HT1080 (cell line): ENCODE measurements at regions not wholly inside any gene's neighbourhood (a gene's known extent, or its start where the extent isn't known, plus 50 kb on each side); places are given as distances from the start of the nearest gene placed in this dataset.

Experiments
- DNase-seq: peaks from one replicate; pipeline ENCODE4 v3.0.0-alpha.2; 2015; ENCODE audit warnings: low read depth

DNA sequence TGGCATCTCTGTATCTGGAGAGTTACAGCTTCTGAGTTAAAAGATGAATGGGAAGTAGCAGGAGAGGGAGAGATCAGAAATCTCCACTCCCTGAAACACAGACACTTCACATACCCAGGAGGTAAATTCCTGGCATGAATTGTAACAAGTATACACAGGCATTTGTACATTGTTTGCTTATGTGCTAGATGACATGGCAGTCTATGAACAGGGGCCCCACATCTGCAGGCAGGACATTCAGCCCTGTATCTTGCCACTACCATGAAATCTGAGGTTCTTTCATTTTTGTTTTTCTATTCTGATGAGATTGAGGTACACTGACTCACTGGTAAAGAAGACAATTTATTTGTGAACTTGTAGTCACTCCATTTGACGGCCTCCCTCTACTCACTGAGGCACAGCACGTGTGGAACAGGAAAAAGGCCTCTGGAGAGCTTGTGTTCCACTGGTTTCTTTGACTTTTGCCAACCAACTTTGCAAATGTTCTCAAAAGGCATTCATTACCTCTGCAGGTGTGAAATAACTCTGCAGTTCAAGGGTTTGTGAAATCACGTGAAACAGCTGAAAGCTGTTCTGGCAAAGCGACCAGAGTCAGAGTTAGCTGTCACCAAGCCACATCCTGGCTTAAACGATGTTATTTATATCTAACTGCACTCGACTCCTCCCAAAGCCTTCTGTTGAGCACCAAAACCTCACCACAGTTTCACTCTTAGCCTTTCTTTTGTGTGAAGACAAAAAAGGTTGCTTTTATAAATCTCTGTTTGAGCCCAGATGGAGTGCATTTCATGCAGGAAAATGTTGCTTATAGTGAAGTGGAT is 401.3 kb upstream of the CFAP20DC start:
- peak; percentile 43 for DNase-seq

GRCh38 chr3:59450437-59450836 is 400.6 kb upstream of the CFAP20DC start:
- no peak for DNase-seq

- no peak for DNase-seq
Observed at GRCh38 chr3:59446775-59447465, 397.1 kb upstream of the CFAP20DC start.

DNA sequence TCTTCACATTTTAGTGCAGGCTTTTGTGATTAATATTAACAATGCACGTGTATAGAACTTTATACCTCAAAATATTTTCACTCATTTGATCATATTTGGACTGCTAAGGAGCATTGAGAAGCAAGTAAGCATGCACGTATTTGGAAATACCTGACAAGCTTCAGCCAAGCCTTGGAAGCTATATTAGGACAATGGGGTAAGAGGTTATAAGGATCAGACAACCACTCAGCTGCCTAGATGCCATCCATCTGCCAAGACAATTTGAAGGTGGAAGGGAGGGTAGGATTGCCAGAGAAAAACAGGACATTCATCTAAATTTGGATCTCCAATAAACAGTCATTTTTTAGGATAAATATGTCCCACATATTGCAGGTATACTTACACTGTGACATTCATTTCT is 394.9 kb upstream of the CFAP20DC start:
- DNase-seq = no peak

DNA sequence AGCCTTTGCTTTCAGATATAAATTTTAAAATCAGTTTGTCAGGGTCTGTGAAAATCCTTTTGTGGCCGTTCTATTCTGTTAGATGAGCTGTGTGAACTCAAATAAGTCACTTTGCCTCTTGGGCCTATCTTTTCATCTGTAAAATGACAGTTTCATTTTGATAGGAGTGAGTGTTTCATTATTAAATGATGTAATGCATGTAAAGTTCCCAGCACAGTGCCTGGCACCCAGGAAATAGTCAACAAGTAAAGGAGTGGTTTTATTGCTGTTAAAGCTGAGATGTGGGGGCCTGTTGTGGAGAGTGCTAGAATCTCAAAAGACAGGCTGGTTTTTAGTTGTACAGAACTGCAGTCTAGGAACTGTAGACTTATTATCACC is 394.5 kb upstream of the CFAP20DC start:
- DNase-seq = no peak

- no peak for DNase-seq
Observed at GRCh38 chr3:59443618-59444293, 393.9 kb upstream of the CFAP20DC start.

GRCh38 chr3:59442046-59442445 is 392.2 kb upstream of the CFAP20DC start:
- DNase-seq = no peak

- DNase-seq = no peak
Observed at GRCh38 chr3:59440285-59441028, 390.6 kb upstream of the CFAP20DC start.

DNA sequence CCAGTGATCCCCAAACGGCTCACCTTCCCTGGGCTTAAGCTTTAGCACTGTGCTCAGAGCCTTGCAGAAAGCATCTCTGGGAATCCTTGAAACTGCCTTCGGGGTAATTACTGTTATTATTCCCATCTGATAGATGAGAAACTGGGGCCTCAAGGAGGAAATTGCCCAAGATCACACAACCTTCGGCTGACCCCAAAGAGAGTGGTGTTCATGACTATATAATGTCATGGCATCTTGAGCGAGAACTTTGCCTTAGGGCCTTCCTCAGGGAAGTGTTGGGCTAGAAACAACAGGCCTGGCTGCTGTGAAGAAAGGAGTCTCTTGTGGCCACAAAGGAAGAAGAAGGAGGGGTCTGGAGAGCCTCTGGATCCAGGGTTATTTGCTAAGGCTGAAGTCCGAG is 388.7 kb upstream of the CFAP20DC start:
- no peak for DNase-seq

- no peak for DNase-seq
Observed at GRCh38 chr3:59436164-59436958, 386.5 kb upstream of the CFAP20DC start.

GRCh38 chr3:59433546-59433945 is 383.7 kb upstream of the CFAP20DC start:
- DNase-seq = no peak

GRCh38 chr3:59432665-59433064 is 382.8 kb upstream of the CFAP20DC start:
- DNase-seq = peak; percentile 31

- no peak for DNase-seq
Observed at GRCh38 chr3:59430341-59430740, 380.5 kb upstream of the CFAP20DC start.

GRCh38 chr3:59429198-59429597 is 379.4 kb upstream of the CFAP20DC start:
- DNase-seq = no peak

DNA sequence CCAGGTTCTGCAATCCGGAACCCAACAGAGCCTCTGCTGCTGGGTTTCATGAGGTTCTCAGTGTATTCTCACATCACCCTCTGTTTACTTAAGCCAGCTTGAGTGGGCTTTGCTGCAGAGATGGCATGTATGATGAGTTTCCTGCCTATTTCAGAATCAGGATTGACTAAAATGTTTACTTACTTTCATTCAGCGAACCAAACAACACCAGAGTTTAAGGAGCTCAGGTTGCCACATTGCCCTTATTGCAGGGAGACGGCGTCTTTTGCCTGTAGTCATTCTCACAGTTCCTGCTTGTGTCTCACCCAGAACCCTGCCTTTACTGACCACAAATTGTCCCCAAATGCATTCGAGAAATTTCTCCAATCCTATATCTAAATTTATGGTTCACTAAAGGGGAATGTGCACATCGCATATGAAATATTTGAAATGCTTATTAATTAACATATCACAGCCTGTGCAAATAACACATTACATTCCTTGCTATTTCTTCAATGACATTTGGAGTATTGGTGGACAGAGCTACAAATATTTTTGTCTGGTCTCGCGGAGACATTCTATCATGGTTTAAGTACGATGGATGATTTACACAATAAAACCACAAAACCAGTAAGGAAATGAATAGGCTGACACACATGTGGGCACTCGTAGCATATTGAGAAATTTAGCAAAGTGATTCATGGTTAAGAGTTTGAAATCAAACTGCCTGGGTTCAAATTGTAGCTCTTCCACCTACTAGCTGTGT is 377.2 kb upstream of the CFAP20DC start:
- peak; percentile 86 for DNase-seq

DNA sequence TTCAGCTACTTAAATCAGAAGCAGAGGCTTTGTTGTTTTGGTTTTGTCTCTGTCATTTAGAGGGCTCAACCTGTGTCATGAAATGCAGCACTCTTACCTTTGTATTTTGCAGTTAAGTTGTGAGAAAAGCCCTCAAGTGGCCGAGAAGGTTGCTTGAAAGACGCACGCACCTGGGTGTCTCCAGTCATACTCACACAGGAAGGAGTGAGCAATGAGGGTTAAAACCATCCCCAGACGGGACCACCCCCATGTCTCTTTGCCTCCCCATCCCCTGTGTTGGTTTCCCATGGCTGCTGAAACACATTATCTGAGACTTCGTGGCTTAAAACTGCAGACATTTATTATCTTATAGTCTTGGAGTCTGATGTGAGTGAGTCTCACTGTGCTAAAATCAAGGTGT is 376.1 kb upstream of the CFAP20DC start:
- no peak for DNase-seq

- peak; percentile 13 for DNase-seq
Observed at GRCh38 chr3:59425371-59425770, 375.5 kb upstream of the CFAP20DC start.

DNA sequence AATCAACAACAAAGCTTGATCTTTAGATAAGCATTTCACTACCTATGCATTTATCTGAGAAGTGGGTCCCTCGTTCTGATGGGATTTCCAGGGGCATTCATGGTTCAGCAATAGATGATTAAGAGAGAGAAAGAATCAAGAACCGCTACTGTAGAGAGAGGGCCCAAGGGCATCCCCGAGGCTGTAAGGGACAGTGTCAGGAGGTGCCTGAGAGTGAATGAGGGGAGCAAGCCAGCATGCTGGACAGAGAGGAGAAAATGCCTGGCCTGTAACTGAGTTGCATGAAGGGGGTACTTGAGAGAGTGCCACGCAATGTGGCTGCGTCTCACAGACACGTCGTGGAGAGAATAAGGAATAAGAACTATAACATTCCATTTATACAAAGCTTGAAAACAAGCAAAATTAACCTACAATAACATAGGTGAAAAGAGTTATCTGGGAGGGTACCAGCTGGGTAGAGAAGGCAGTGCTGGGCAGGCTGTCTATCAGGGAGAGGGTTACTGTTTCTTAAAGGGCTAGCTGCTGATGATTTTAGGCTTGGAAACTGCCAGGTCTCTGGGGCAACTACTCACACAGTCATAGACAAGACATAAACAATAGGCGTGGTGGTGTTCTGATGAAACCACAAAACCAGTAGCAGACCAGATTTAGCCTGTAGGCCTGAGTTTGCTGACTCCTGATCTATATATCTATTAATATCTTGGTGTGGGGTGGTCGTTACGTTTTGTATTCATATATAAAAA is 374.6 kb upstream of the CFAP20DC start:
- DNase-seq = peak; percentile 67

- DNase-seq = no peak
Observed at GRCh38 chr3:59423707-59424106, 373.9 kb upstream of the CFAP20DC start.
